ENCODE measurements at regions not wholly inside any gene's neighbourhood (a gene's known extent, or its start where the extent isn't known, plus 50 kb on each side); places are given as distances from the start of the nearest gene placed in this dataset.

GRCh38 chr10:100651916-100652315 is 93.5 kb upstream of the PAX2 start:
- TF ChIP-seq CREB1 (IDR thresholded peaks at IDR 0.05) (no peak), CREB1 (CRISPR knock-in tag; IDR thresholded peaks at IDR 0.05) (no peak), ZNF407 (CRISPR knock-in tag; IDR thresholded peaks at IDR 0.05; ENCODE audit: not compliant biosample characterization) (no peak), ZNF766 (CRISPR knock-in tag; IDR thresholded peaks at IDR 0.05; ENCODE audit: borderline replicate concordance) (no peak), REST (IDR thresholded peaks at IDR 0.05; ENCODE audit: borderline replicate concordance in 1 of 2, low read depth in 1 of 2, low read length in 2 of 2) (no peak), KIAA2018 (CRISPR knock-in tag; IDR thresholded peaks at IDR 0.05; ENCODE audit: borderline replicate concordance) (no peak), ARHGAP35 (CRISPR knock-in tag; IDR thresholded peaks at IDR 0.05; ENCODE audit: borderline replicate concordance) (no peak), TBX2 (CRISPR knock-in tag; IDR thresholded peaks at IDR 0.05; ENCODE audit: borderline replicate concordance) (no peak), ASH2L (IDR thresholded peaks at IDR 0.05; ENCODE audit: insufficient read length, low read depth, low read length) (no peak), PATZ1 (CRISPR knock-in tag; IDR thresholded peaks at IDR 0.05) (no peak), ZFP36 (IDR thresholded peaks at IDR 0.05; ENCODE audit: borderline replicate concordance, low read depth, low read length, partially characterized antibody) (no peak)

All from HepG2 (cell line).